Keratinocyte (primary cell): ENCODE measurements at regions not wholly inside any gene's neighbourhood (a gene's known extent, or its start where the extent isn't known, plus 50 kb on each side); places are given as distances from the start of the nearest gene placed in this dataset.

Experiments used
- DNase-seq: peaks from one replicate; pipeline ENCODE4 v3.0.0-alpha.2; 2011; ENCODE audit warnings: low read depth, missing footprints, low spot score
- FAIRE-seq: peaks from 2 replicates; lab custom pipeline; 2011; peaks lifted over from hg19 to GRCh38; lab: Jason Lieb, UNC
- H2AFZ ChIP-seq: 2 replicates; pipeline ENCODE4 v1.6.0; 2012; ENCODE audit warnings: low read length, control low read depth, inconsistent platforms; ENCODE audit not compliant: control insufficient read depth
- H3K27ac ChIP-seq: 2 replicates; pipeline ENCODE4 v1.5.1; 2011; ENCODE audit warnings: low read length; ENCODE audit not compliant: control insufficient read depth, insufficient read depth
- H3K27me3 ChIP-seq: 3 replicates; pipeline ENCODE4 v1.6.0; 2011; ENCODE audit warnings: low read length; ENCODE audit not compliant: control insufficient read depth, insufficient read depth; ENCODE audit errors: extremely low read depth
- H3K36me3 ChIP-seq, 2 experiments: 2 replicates in 1 of 2; 3 replicates in 1 of 2; pipeline ENCODE4 v1.5.1; 2011; ENCODE audit warnings: low read length in 2 of 2, mild to moderate bottlenecking in 1 of 2; ENCODE audit not compliant: control insufficient read depth in 2 of 2, insufficient read depth in 2 of 2; ENCODE audit errors: extremely low read depth in 1 of 2
- H3K4me1 ChIP-seq: 3 replicates; pipeline ENCODE4 v1.5.1; 2011; ENCODE audit warnings: low read length; ENCODE audit not compliant: control insufficient read depth, insufficient read depth; ENCODE audit errors: extremely low read depth
- H3K4me2 ChIP-seq: 3 replicates; pipeline ENCODE4 v1.6.0; 2011; ENCODE audit warnings: low read depth, low read length; ENCODE audit not compliant: control insufficient read depth, insufficient read depth; ENCODE audit errors: extremely low read depth
- H3K4me3 ChIP-seq, 3 experiments: fragments of 200-600 bp in 1 of 3; sonication (generic) in 1 of 3; 2 replicates in 2 of 3; 3 replicates in 1 of 3; pipeline ENCODE4 v1.5.1; 2011 to 2016; ENCODE audit warnings: low read length in 3 of 3, mild to moderate bottlenecking in 3 of 3, control low read depth in 2 of 3, inconsistent platforms in 1 of 3, low read depth in 1 of 3, mixed read lengths in 1 of 3, mixed run types in 1 of 3, moderate library complexity in 1 of 3; ENCODE audit not compliant: control insufficient read depth in 2 of 3, insufficient read depth in 2 of 3; ENCODE audit errors: extremely low read depth in 1 of 3
- H3K79me2 ChIP-seq: 2 replicates; pipeline ENCODE4 v1.6.0; 2012; ENCODE audit warnings: low read length; ENCODE audit not compliant: control insufficient read depth, insufficient read depth
- H3K9ac ChIP-seq: 3 replicates; pipeline ENCODE4 v1.6.0; 2011; ENCODE audit warnings: low read length; ENCODE audit not compliant: control insufficient read depth, insufficient read depth; ENCODE audit errors: extremely low read depth
- H3K9me1 ChIP-seq: 3 replicates; pipeline ENCODE4 v1.6.0; 2011; ENCODE audit warnings: low read length; ENCODE audit not compliant: control insufficient read depth, insufficient read depth; ENCODE audit errors: extremely low read depth
- H3K9me3 ChIP-seq: 2 replicates; pipeline ENCODE4 v1.5.1; 2012; ENCODE audit warnings: low read depth, low read length; ENCODE audit not compliant: control insufficient read depth
- H4K20me1 ChIP-seq: 3 replicates; pipeline ENCODE4 v1.6.0; 2011; ENCODE audit warnings: low read length; ENCODE audit not compliant: control insufficient read depth, insufficient read depth; ENCODE audit errors: extremely low read depth
- CTCF ChIP-seq, 3 experiments: IDR thresholded peaks in 1 of 3; conservative IDR thresholded peaks in 1 of 3; optimal IDR thresholded peaks in 1 of 3; 2 replicates in 2 of 3; 3 replicates in 1 of 3; pipeline versions ENCODE3 to v1.5.1; 2011; ENCODE audit warnings: low read length in 3 of 3, mild to moderate bottlenecking in 3 of 3, moderate library complexity in 2 of 3, control low read depth in 1 of 3, inconsistent platforms in 1 of 3; ENCODE audit not compliant: insufficient read depth in 2 of 3; ENCODE audit errors: extremely low read depth in 1 of 3
- EZH2 ChIP-seq: IDR thresholded peaks from one replicate; pipeline ENCODE4 v1.6.1; 2012; ENCODE audit warnings: inconsistent platforms, mild to moderate bottlenecking, low read length, moderate library complexity
- dilution Hi-C: fragments of 300-500 bp; cut with MboI; formaldehyde crosslinking; loops from one replicate; pipeline ENCODE4 v1.7.0; 2020; ENCODE audit warnings: low sequenced_read_pairs; ENCODE audit not compliant: extremely low pct_ligation_motif_present

- Histone ChIP-seq H3K36me3 (no peaks in the 10 kb centered on the region), H3K9me3 (no peaks in the 10 kb centered on the region), H3K79me2 (no peaks in the 10 kb centered on the region), H3K4me1 (no peaks in the 10 kb centered on the region), H3K27me3 (no peaks in the 10 kb centered on the region), H2AFZ (no peak overlapping the region), H4K20me1 (no peaks in the 10 kb centered on the region), H3K9ac (no peak overlapping the region), H3K4me2 (no peak overlapping the region), H3K4me3 (no peak overlapping the region), H3K27ac (no peak overlapping the region), H3K9me1 (no peaks in the 10 kb centered on the region)
- dilution Hi-C loops, result no loop called here
- TF ChIP-seq CTCF (optimal IDR thresholded peaks at IDR 0.05 in 1 of 3, IDR thresholded peaks at IDR 0.05 in 1 of 3, conservative IDR thresholded peaks at IDR 0.05 in 1 of 3; ENCODE audit: extremely low read depth in 1 of 3, insufficient read depth in 2 of 3, low read length in 3 of 3), result no peak
- no peak for TF ChIP-seq EZH2
- DNase-seq, result no peak
- no peak for FAIRE-seq
Observed at GRCh38 chr7:149379625-149380024, 81.2 kb downstream of the ZNF777 start.

GRCh38 chr7:149381245-149381644 lies 79.6 kb downstream of the ZNF777 start:
- Histone ChIP-seq H4K20me1 (no peaks in the 10 kb centered on the region), H3K9me1 (no peaks in the 10 kb centered on the region), H3K4me2 (no peak overlapping the region), H3K79me2 (no peaks in the 10 kb centered on the region), H3K9me3 (no peaks in the 10 kb centered on the region), H3K27me3 (no peaks in the 10 kb centered on the region), H3K4me3 (no peak overlapping the region), H2AFZ (no peak overlapping the region), H3K36me3 (no peaks in the 10 kb centered on the region), H3K4me1 (no peaks in the 10 kb centered on the region), H3K27ac (no peak overlapping the region), H3K9ac (no peak overlapping the region)
- dilution Hi-C loops, result no loop called here
- no peak for TF ChIP-seq CTCF (optimal IDR thresholded peaks at IDR 0.05 in 1 of 3, IDR thresholded peaks at IDR 0.05 in 1 of 3, conservative IDR thresholded peaks at IDR 0.05 in 1 of 3; ENCODE audit: extremely low read depth in 1 of 3, insufficient read depth in 2 of 3, low read length in 3 of 3)
- TF ChIP-seq EZH2, result no peak
- DNase-seq (no peak), FAIRE-seq (no peak)
